HepG2 (cell line): ENCODE measurements at regions not wholly inside any gene's neighbourhood (a gene's known extent, or its start where the extent isn't known, plus 50 kb on each side); places are given as distances from the start of the nearest gene placed in this dataset.

ENCODE experiments used
- ATAC-seq: fragments of 200-7000 bp; cut with Tn5 transposase; 3 replicates; pipeline ENCODE4 v1.9.1; 2020; ENCODE audit warnings: mild to moderate bottlenecking, moderate library complexity
- BruUV-seq: library from RNA; stranded (reverse); fragments of 400-500 nt; replicated peaks from 2 replicates; lab custom pipeline; 2021; lab: Mats Ljungman, UMichigan
- CTCF ChIA-PET: fragments of 300-600 bp; formaldehyde crosslinking; extraction: SDS; loops from one replicate; lab custom pipeline; 2021; ENCODE audit warnings: low total read pairs, inconsistent platforms, low intra/inter-chr PET ratio; lab: Yijun Ruan, JAX
- POLR2A ChIA-PET: fragments of 350-600 bp; sonication (Branson Sonifier 250); formaldehyde crosslinking; loops from one replicate; lab custom pipeline; 2020; ENCODE audit warnings: antibody characterized with exemption, inconsistent platforms; lab: Yijun Ruan, JAX
- DNase-seq: peaks from one replicate; pipeline ENCODE4 v3.0.0-alpha.2; 2015; ENCODE audit warnings: low spot score
- FAIRE-seq: peaks from 3 replicates; lab custom pipeline; 2011; peaks lifted over from hg19 to GRCh38; lab: Jason Lieb, UNC
- H2AFZ ChIP-seq: one replicate; pipeline ENCODE4 v1.6.1; 2011; ENCODE audit warnings: low read length, inconsistent platforms
- H3K27ac ChIP-seq: fragments of 300-600 bp; 3 replicates; pipeline ENCODE4 v1.8.0; 2011; ENCODE audit warnings: mixed run types, mild to moderate bottlenecking, mixed read lengths, low read length, inconsistent platforms; ENCODE audit not compliant: insufficient read depth; ENCODE audit errors: extremely low read length
- H3K27me3 ChIP-seq, 2 experiments: fragments of 200-600 bp in 1 of 2; 2 replicates in 1 of 2; 3 replicates in 1 of 2; pipeline versions ENCODE4 v1.6.0 to v1.8.0; 2011; ENCODE audit warnings: low read length in 2 of 2, mild to moderate bottlenecking in 2 of 2, moderate library complexity in 2 of 2, inconsistent platforms in 1 of 2; ENCODE audit not compliant: insufficient read depth in 2 of 2, control insufficient read depth in 1 of 2
- H3K36me3 ChIP-seq, 2 experiments: fragments of 200-600 bp in 1 of 2; replicated peaks in 1 of 2; 2 replicates in 1 of 2; 3 replicates in 1 of 2; pipeline versions ENCODE4 v1.5.1 to v1.8.0; 2011; ENCODE audit warnings: low read length in 2 of 2, inconsistent platforms in 1 of 2; ENCODE audit not compliant: insufficient read depth in 2 of 2, control insufficient read depth in 1 of 2
- H3K4me1 ChIP-seq: 2 replicates; pipeline ENCODE4 v1.5.1; 2012; ENCODE audit warnings: low read length, inconsistent platforms; ENCODE audit not compliant: insufficient read depth
- H3K4me2 ChIP-seq: 2 replicates; pipeline ENCODE4 v1.6.0; 2011; ENCODE audit warnings: low read depth, low read length, inconsistent platforms
- H3K4me3 ChIP-seq, 3 experiments: fragments of 200-600 bp in 1 of 3; sonication (generic), shearing (Covaris generic) in 1 of 3; replicated peaks in 1 of 3; 2 replicates each; pipeline ENCODE4 v1.5.1; 2011 to 2016; ENCODE audit warnings: low read length in 3 of 3, inconsistent platforms in 2 of 3, low read depth in 2 of 3, mild to moderate bottlenecking in 2 of 3, control low read depth in 1 of 3, mixed read lengths in 1 of 3; ENCODE audit not compliant: insufficient read depth in 1 of 3
- H3K79me2 ChIP-seq: one replicate; pipeline ENCODE4 v1.6.1; 2011; ENCODE audit warnings: low read length, inconsistent platforms; ENCODE audit not compliant: insufficient read depth
- H3K9ac ChIP-seq: 2 replicates; pipeline ENCODE4 v1.6.0; 2011; ENCODE audit warnings: mild to moderate bottlenecking, low read depth, low read length, inconsistent platforms; ENCODE audit not compliant: insufficient read depth
- H3K9me3 ChIP-seq: 2 replicates; pipeline ENCODE4 v1.5.1; 2012; ENCODE audit warnings: mild to moderate bottlenecking, low read length
- H4K20me1 ChIP-seq: 2 replicates; pipeline ENCODE4 v1.6.0; 2011; ENCODE audit warnings: inconsistent platforms, mild to moderate bottlenecking, low read length, moderate library complexity; ENCODE audit not compliant: insufficient read depth
- ATF4 ChIP-seq, 2 experiments: fragments of 450-650 bp in 1 of 2; sonication (generic) in 1 of 2; formaldehyde crosslinking; IDR thresholded peaks; 2 replicates each; pipeline versions ENCODE4 v1.5.0 to v1.8.0; 2020 to 2022; ENCODE audit warnings: mild to moderate bottlenecking in 1 of 2, missing genetic modification reagents in 1 of 2
- DPF2 ChIP-seq: sonication (generic); formaldehyde crosslinking; IDR thresholded peaks from 2 replicates; pipeline ENCODE4 v1.4.0; 2020; ENCODE audit warnings: mild to moderate bottlenecking, low read depth, missing genetic modification reagents, borderline replicate concordance
- FOXK1 ChIP-seq: sonication (generic); formaldehyde crosslinking; IDR thresholded peaks from 2 replicates; pipeline ENCODE4 v1.4.0; 2020; ENCODE audit warnings: low read depth, missing genetic modification reagents, borderline replicate concordance
- GTF3A ChIP-seq: sonication (generic); formaldehyde crosslinking; conservative IDR thresholded peaks from 2 replicates; pipeline ENCODE4 v1.4.0; 2020; ENCODE audit warnings: mild to moderate bottlenecking, missing genetic modification reagents
- KLF13 ChIP-seq: sonication (generic); formaldehyde crosslinking; IDR thresholded peaks from 2 replicates; pipeline ENCODE4 v1.4.0; 2020; ENCODE audit warnings: mild to moderate bottlenecking, missing genetic modification reagents
- NFATC3 ChIP-seq: sonication (generic); formaldehyde crosslinking; IDR thresholded peaks from 2 replicates; pipeline ENCODE4 v1.5.1; 2020; ENCODE audit warnings: mild to moderate bottlenecking, missing genetic modification reagents
- TAF1 ChIP-seq: sonication (generic); formaldehyde crosslinking; IDR thresholded peaks from 2 replicates; pipeline ENCODE4 v1.4.0; 2020; ENCODE audit warnings: missing genetic modification reagents
- TARDBP ChIP-seq: sonication (generic); formaldehyde crosslinking; IDR thresholded peaks from 2 replicates; pipeline ENCODE4 v1.8.0; 2022; ENCODE audit warnings: mild to moderate bottlenecking, missing genetic modification reagents
- ZNF503 ChIP-seq: sonication (generic); formaldehyde crosslinking; IDR thresholded peaks from 2 replicates; pipeline ENCODE4 v1.4.0; 2020; ENCODE audit warnings: missing genetic modification reagents
- ZNF564 ChIP-seq: sonication (generic); formaldehyde crosslinking; IDR thresholded peaks from 2 replicates; pipeline ENCODE4 v1.8.1; 2023; ENCODE audit warnings: mild to moderate bottlenecking, missing genetic modification reagents
- WGBS: methylation state at CpG from one replicate; pipeline ENCODE4 v1.1.6; 2017; ENCODE audit warnings: low lambda C conversion rate; 5-methylcytosine and 5-hydroxymethylcytosine counted together
- in situ Hi-C: cut with HindIII; loops from 2 replicates; pipeline ENCODE4 v1.10.0; 2017; ENCODE audit warnings: low pct_unique_long_range_greater_than_20kb; ENCODE audit not compliant: extremely low pct_ligation_motif_present
- intact Hi-C: fragments of 100-400 bp; cut with micrococcal nuclease; formaldehyde crosslinking; loops from one replicate; pipeline ENCODE4 v1.10.0; 2022; ENCODE audit not compliant: unreplicated experiment

GRCh38 chr4:153061971-153062370 lies 125.8 kb downstream of the FHDC1 start:
- ChIA-PET POLR2A (no interaction called here), CTCF (no interaction called here)
- no peaks in the 10 kb centered on the region for H3K36me3 ChIP-seq
- no peaks in the 10 kb centered on the region for H4K20me1 ChIP-seq
- TF ChIP-seq ATF4 (CRISPR knock-in tag; IDR thresholded peaks at IDR 0.05) = no peak
- TF ChIP-seq NFATC3 (CRISPR knock-in tag) = no peak
- TF ChIP-seq GTF3A (CRISPR knock-in tag) = no peak
- TF ChIP-seq FOXK1 (CRISPR knock-in tag) = no peak
- TF ChIP-seq TARDBP (CRISPR knock-in tag) = no peak
- no peak for TF ChIP-seq ZNF564
- no peak for TF ChIP-seq DPF2 (CRISPR knock-in tag)
- TF ChIP-seq ZNF503 (CRISPR knock-in tag) = no peak
- no peak for TF ChIP-seq KLF13 (CRISPR knock-in tag)
- TF ChIP-seq TAF1 = no peak
- H3K4me3 ChIP-seq = no peak overlapping the region
- H3K27me3 ChIP-seq = no peaks in the 10 kb centered on the region
- FAIRE-seq (no peak), DNase-seq (no peak), ATAC-seq (no peak)
- no peaks in the 10 kb centered on the region for H3K79me2 ChIP-seq
- no peaks in the 10 kb centered on the region for H3K9me3 ChIP-seq
- no peak overlapping the region for H3K9ac ChIP-seq
- BruUV-seq = no TSS peak
- in situ Hi-C loops = no loop called here
- 73% methylated on average over 2 of the region's 2 CpGs for WGBS
- peaks cover 36% of the 10 kb centered on the region for H3K4me1 ChIP-seq
- H2AFZ ChIP-seq = no peak overlapping the region
- no peak overlapping the region for H3K27ac ChIP-seq
- intact Hi-C loops = loop anchor here (10.0 kb wide), 1 partner anchor 63 kb away; no protein-coding TSS in a partner anchor
- H3K4me2 ChIP-seq = no peak overlapping the region
